Kidney epithelial cell (primary cell): ENCODE measurements at regions not wholly inside any gene's neighbourhood (a gene's known extent, or its start where the extent isn't known, plus 50 kb on each side); places are given as distances from the start of the nearest gene placed in this dataset.

Experiments
- DNase-seq: peaks from one replicate; pipeline ENCODE4 v3.0.0-alpha.2; 2010; ENCODE audit warnings: low read depth
- H3K27me3 ChIP-seq: 2 replicates; pipeline ENCODE4 v1.6.0; 2011; ENCODE audit warnings: low read length; ENCODE audit not compliant: control insufficient read depth, insufficient read depth
- H3K36me3 ChIP-seq: 2 replicates; pipeline ENCODE4 v1.5.1; 2011; ENCODE audit warnings: low read length; ENCODE audit not compliant: control insufficient read depth, insufficient read depth
- H3K4me3 ChIP-seq: 2 replicates; pipeline ENCODE4 v1.5.1; 2011; ENCODE audit warnings: low read depth, mild to moderate bottlenecking, control low read depth, low read length
- TF ChIP-seq, protein P1 (sequence below): IDR thresholded peaks from 2 replicates; pipeline ENCODE4 v1.5.1; 2011; ENCODE audit warnings: mild to moderate bottlenecking, moderate library complexity, low read length, control low read depth, inconsistent platforms; ENCODE audit not compliant: insufficient read depth, poor library complexity, severe bottlenecking

DNA sequence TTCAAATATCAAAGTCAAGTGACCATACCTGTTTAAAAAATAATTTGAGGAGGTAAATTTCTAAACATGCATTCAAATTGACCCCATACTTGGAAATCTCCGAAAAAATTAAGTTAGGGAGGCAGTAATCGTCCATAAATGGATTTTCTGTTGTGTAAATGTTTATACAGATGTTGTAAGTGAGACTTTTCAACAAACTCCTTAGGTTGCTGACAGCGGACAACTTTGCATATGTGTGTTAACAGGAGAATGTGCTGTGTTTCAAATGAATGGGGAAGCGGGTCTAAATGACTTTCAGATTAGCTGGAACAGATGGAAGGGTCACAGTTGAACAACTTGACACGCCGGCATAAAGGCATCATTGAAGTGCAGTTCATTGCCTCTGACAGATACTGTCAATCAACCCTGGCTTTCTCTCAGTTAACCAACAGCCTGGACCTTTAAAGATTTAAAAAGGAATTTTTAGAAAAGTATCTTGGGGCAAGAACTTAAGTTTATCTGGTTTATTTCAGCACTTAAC is 98.2 kb upstream of the DBX1 start:
- TF ChIP-seq, protein P1, sequence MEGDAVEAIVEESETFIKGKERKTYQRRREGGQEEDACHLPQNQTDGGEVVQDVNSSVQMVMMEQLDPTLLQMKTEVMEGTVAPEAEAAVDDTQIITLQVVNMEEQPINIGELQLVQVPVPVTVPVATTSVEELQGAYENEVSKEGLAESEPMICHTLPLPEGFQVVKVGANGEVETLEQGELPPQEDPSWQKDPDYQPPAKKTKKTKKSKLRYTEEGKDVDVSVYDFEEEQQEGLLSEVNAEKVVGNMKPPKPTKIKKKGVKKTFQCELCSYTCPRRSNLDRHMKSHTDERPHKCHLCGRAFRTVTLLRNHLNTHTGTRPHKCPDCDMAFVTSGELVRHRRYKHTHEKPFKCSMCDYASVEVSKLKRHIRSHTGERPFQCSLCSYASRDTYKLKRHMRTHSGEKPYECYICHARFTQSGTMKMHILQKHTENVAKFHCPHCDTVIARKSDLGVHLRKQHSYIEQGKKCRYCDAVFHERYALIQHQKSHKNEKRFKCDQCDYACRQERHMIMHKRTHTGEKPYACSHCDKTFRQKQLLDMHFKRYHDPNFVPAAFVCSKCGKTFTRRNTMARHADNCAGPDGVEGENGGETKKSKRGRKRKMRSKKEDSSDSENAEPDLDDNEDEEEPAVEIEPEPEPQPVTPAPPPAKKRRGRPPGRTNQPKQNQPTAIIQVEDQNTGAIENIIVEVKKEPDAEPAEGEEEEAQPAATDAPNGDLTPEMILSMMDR = no peak
- no peak for DNase-seq
- Histone ChIP-seq H3K27me3 (peaks cover 3% of the 10 kb centered on the region), H3K36me3 (no peaks in the 10 kb centered on the region), H3K4me3 (no peak overlapping the region)

DNA sequence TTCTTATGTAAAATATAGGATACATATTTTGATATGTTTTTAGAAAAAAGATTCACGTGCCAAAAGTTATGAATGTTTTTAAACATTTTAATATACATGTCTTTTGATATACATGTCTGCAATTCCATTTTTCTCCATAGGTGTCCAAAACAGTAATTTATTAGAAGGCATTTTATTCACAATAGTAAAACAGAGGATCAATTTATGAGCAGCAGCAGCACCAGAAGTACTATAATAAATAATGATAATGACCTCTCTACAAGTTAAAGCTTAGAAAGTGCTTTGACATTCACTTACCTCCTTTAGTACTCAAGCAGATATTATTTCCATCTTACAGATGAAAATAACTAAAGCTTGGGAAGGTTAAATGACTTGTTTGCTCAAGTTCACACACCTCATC is 96.7 kb upstream of the DBX1 start:
- Histone ChIP-seq H3K27me3 (peaks cover 3% of the 10 kb centered on the region), H3K36me3 (no peaks in the 10 kb centered on the region), H3K4me3 (no peak overlapping the region)
- DNase-seq = no peak
- TF ChIP-seq, protein P1 = no peak

DNA sequence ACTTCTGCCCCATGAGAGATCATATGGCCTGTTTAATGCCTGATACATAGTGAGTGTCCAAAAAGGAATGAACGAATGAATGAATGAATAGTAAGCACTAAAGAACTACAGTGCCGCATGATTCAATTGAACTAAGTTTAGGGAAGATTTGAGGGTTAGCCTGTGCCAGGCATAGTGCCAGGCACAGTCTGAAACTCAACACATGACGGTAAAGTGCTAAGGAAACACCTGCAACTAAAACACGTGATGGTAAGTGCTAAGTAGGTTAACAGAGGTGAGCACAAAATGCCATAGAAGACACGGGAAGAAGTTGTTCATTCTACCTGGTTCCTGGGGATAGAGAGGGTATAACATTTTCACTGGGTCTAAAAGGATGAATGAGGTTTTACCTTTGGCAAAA is 93.5 kb upstream of the DBX1 start:
- Histone ChIP-seq H3K27me3 (peaks cover 3% of the 10 kb centered on the region), H3K36me3 (no peaks in the 10 kb centered on the region), H3K4me3 (no peak overlapping the region)
- TF ChIP-seq, protein P1 = no peak
- no peak for DNase-seq

DNA sequence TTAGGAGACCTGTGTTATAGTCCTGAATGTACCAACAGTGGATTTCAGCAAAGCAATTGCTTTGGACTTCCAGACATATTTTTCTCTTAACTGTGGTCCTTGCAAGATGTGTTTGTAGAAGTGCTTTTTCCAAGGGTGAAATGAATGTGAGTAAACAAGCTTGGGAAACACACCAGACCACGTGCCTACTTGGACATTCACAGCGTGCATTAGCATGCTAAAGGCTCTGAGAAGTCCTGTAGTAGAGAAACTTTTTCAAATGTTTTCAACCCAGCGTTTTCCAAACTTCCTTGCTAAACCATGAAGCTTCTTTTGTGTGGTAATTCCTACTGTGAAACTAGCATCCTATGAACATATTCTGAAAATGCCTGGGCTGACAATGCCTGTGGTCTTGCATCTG is 91.2 kb upstream of the DBX1 start:
- H3K36me3 ChIP-seq = no peaks in the 10 kb centered on the region
- DNase-seq = no peak
- peaks cover 6% of the 10 kb centered on the region for H3K27me3 ChIP-seq
- no peak overlapping the region for H3K4me3 ChIP-seq
- TF ChIP-seq, protein P1 = no peak

DNA sequence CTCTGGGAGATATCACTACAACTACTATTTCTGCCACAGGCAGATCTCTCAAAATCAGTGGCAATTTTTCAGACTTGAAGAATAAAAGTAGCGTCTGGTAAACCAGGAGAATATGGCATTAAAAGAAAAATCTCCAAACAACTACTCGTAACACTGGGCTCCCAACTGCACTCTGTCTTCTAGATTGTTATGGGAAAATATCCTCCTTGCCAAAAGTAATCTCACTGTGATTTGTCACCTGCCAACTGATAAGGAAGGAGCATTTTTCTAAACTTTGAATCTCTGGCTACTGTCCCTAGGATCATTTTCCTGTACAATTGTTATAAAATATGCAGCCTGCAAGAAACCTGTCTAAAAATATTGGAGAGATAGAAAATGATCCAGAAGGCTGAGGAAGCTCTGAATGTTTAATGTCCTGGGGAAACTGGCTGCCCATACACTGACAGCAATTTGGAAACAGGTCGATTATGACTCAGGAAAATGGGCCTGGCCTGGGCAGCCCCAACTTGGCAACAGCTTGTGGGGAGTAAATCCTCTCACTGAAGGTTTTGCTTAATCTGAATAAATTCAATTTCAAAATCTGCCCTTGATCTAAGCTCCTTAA is 90.5 kb upstream of the DBX1 start:
- no peak overlapping the region for H3K4me3 ChIP-seq
- TF ChIP-seq, protein P1 = no peak
- H3K27me3 ChIP-seq = peaks cover 6% of the 10 kb centered on the region
- no peaks in the 10 kb centered on the region for H3K36me3 ChIP-seq
- no peak for DNase-seq

DNA sequence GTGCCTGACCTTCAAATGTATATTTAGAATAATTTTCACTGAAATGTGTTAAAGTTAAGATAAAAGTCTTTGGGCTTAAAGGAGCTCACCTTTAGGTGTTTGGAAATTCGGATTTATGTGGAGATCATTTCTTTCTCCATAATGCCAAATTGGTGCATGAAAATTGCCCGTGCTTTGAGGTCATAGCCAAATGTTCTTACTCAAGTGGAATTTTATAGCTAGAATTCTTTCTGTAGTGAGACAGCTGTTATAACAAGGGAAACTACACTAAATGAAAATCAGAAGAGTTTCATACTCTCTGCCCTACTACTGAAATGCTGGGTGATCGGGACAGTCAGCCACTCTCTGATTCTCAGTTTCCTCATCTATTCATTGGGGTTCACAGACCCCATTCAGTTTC is 89.5 kb upstream of the DBX1 start:
- H3K27me3 ChIP-seq = peaks cover 6% of the 10 kb centered on the region
- no peak for DNase-seq
- TF ChIP-seq, protein P1 = no peak
- H3K36me3 ChIP-seq = no peaks in the 10 kb centered on the region
- H3K4me3 ChIP-seq = no peak overlapping the region
